ENCODE measurements at regions not wholly inside any gene's neighbourhood (a gene's known extent, or its start where the extent isn't known, plus 50 kb on each side); places are given as distances from the start of the nearest gene placed in this dataset.
"Not testable (repeated sequence)": the region's sequence is repeated elsewhere in the genome, so short reads cannot be mapped to it uniquely, and the experiment has no call there.

DNA sequence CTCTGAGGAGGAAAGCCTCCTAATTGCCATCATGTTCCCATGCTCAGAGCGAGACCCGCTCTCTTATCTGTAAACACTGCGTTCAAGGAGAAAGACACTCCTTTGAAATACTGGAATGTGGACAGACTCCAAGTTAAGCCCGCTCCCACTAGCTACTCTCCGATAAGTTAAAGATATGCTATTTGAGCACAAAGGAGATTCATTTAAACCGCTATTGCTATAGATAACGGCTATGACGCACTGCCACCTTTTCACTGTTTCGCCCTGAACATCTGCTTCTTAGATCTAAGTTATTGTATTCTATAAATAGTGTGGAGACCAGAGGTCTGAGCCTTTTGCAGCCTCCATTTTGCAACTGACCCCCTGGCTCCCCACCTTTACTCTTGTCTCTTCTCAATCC, 82.3 kb downstream of the GPX5 start:
- no peak overlapping the region for H3K4me3 ChIP-seq (ENCODE audit: low read depth, low read length)
- TF ChIP-seq, protein P1, sequence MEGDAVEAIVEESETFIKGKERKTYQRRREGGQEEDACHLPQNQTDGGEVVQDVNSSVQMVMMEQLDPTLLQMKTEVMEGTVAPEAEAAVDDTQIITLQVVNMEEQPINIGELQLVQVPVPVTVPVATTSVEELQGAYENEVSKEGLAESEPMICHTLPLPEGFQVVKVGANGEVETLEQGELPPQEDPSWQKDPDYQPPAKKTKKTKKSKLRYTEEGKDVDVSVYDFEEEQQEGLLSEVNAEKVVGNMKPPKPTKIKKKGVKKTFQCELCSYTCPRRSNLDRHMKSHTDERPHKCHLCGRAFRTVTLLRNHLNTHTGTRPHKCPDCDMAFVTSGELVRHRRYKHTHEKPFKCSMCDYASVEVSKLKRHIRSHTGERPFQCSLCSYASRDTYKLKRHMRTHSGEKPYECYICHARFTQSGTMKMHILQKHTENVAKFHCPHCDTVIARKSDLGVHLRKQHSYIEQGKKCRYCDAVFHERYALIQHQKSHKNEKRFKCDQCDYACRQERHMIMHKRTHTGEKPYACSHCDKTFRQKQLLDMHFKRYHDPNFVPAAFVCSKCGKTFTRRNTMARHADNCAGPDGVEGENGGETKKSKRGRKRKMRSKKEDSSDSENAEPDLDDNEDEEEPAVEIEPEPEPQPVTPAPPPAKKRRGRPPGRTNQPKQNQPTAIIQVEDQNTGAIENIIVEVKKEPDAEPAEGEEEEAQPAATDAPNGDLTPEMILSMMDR (IDR thresholded peaks at IDR 0.05; ENCODE audit: borderline replicate concordance, insufficient read depth, low read depth, low read length): no peak

DNA sequence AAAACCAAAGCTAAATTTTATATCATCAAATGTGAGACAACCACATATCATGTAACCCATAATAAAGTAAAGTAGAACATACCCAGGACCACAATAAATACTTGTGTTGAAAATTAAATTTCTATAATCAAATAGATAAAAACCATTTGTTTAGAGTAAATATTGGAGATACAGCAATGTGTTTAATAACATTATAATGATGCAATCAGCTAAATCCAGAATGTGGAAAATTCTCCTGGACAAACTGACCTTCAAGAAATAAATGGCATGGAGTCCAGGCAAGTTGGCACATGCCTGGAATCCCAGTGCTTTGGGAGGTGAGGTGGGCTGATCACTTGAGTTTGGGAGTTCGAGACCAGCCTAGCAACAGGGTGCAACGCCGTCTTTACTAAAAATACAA, 84.0 kb downstream of the GPX5 start:
- TF ChIP-seq, protein P1 (IDR thresholded peaks at IDR 0.05; ENCODE audit: borderline replicate concordance, insufficient read depth, low read depth, low read length): no peak
- H3K4me3 ChIP-seq (ENCODE audit: low read depth, low read length): no peak overlapping the region

DNA sequence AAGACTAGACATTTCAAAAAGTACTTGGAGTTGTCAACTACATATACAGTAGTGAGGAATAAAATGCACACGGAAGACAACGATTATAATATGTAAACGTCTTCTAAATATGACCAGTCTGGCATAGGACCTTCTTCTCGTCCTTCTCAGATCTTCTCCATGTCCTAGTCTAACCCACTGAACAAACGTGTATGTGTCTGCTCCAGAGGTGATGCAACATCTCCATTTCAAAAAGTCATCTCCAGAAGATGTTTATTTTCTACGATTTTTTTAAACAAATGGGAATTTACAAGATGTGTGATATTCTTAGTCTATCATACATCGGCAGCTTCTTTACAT, 89.9 kb downstream of the GPX5 start:
- TF ChIP-seq, protein P1 (IDR thresholded peaks at IDR 0.05; ENCODE audit: borderline replicate concordance, insufficient read depth, low read depth, low read length): no peak
- H3K4me3 ChIP-seq (ENCODE audit: low read depth, low read length): no peak overlapping the region

DNA sequence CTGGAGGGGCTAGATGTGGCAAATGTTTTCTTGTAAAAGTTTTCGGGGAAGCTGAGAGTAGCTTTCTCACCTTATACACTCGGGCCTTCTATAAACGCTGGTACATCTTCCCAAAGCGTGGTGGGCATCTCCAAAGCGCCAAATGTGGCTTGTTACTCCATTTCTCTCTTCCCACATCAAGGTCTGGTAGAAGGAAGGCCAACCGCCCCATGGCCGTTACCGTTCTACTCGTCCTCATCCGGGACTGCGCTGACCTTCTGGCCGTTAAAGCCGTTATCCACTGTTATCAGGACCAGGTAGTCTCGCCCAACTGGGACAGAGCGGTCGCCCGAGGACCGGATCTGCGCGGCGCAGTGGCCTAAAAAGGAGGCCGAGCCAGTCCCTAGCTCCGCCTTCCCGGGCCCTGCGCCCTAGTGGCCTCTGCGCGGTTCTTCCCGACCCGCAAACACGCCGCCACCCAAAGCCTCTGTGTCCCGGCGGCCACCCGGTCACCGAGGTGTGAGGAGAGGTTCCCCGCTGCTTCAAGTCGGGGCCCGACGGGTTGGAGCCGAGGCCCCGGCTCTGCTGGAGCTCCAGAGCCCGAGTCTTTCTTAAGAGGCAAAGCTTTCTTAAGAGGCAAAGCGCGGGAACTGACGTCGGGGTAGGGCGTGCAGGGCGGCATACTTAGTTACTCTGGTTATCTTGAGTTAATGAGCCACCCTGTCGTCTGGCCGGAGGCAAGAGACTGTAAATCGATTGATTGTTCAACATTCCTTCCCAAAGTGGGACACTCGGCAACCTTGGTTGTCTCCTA, 90.5 kb downstream of the GPX5 start:
- H3K4me3 ChIP-seq (ENCODE audit: low read depth, low read length): no peak overlapping the region
- TF ChIP-seq, protein P1 (IDR thresholded peaks at IDR 0.05; ENCODE audit: borderline replicate concordance, insufficient read depth, low read depth, low read length): no peak

DNA sequence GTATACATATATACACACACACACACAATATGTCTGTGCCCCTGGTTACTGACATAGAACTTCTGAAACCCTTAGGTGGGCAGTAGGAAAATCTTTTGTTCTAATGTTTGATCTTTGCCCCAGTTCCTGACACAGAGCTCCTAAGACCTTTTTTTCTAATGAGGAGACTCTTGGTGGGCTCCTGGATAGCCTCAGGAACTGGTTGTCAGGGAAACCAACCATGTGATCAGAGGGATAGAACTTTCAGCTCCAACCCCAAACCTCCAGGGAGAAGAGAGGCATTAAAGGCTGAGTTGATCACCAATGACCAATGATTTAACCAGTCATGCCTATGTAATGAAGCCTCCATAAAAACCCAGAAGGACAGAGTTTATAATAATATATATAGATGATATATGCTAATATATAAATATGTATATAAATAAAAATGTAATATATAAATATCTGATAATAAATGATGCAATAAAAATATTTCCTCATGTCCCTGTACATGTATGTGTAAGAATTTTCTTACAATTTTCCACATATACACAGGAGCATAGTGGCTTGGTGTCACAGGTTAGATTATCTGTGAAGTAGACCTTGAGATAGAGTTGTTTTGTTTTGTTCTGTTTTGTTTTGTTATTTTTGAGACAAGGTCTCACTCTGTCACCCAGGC, 93.3 kb downstream of the GPX5 start:
- TF ChIP-seq, protein P1 (IDR thresholded peaks at IDR 0.05; ENCODE audit: borderline replicate concordance, insufficient read depth, low read depth, low read length): no peak
- no peak overlapping the region for H3K4me3 ChIP-seq (ENCODE audit: low read depth, low read length)

DNA sequence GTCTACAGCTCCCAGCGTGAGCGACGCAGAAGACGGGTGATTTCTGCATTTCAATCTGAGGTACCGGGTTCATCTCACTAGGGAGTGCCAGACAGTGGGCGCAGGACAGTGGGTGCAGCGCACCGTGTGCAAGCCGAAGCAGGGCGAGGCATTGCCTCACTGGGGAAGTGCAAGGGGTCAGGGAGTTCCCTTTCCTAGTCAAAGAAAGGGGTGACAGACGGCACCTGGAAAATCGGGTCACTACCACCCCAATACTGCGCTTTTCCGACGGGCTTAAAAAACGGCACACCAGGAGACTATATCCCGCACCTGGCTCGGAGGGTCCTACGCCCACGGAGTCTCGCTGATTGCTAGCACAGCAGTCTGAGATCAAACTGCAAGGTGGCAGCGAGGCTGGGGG, 95.6 kb downstream of the GPX5 start:
- H3K4me3 ChIP-seq (ENCODE audit: low read depth, low read length): not testable (repeated sequence)

DNA sequence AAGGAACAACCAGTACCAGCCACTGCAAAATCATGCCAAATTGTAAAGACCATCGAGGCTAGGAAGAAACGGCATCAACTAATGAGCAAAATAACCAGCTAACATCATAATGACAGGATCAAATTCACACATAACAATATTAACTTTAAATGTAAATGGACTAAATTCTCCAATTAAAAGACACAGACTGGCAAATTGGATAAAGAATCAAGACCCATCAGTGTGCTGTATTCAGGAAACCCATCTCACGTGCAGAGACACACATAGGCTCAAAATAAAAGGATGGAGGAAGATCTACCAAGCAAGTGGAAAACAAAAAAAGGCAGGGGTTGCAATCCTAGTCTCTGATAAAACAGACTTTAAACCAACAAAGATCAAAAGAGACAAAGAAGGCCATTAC, 97.6 kb downstream of the GPX5 start:
- H3K4me3 ChIP-seq (ENCODE audit: low read depth, low read length): not testable (repeated sequence)

DNA sequence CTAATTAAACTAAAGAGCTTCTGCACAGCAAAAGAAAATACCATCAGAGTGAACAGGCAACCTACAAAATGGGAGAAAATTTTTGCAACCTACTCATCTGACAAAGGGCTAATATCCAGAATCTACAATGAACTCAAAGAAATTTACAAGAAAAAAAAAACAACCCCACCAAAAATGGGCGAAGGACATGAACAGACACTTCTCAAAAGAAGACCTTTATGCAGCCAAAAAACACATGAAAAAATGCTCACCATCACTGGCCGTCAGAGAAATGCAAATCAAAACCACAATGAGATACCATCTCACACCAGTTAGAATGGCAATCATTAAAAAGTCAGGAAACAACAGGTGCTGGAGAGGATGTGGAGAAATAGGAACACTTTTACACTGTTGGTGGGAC, 100.7 kb downstream of the GPX5 start:
- H3K4me3 ChIP-seq (ENCODE audit: low read depth, low read length): not testable (repeated sequence)
